ENCODE measurements at regions not wholly inside any gene's neighbourhood (a gene's known extent, or its start where the extent isn't known, plus 50 kb on each side); places are given as distances from the start of the nearest gene placed in this dataset.

GRCh38 chr2:145088756-145089155 lies 568.8 kb upstream of the ZEB2 start:
- DNase-seq, result no peak
- no peak overlapping the region for H3K27ac ChIP-seq
- H3K4me1 ChIP-seq, result no peaks in the 10 kb centered on the region
- no peaks in the 10 kb centered on the region for H3K9me3 ChIP-seq
- H3K4me3 ChIP-seq (replicated peaks in 1 of 3), result no peak overlapping the region
- no peak for TF ChIP-seq POLR2A (IDR thresholded peaks at IDR 0.05)
- TF ChIP-seq CTCF (IDR thresholded peaks at IDR 0.05), result no peak
- H3K27me3 ChIP-seq, result no peaks in the 10 kb centered on the region
- whole genome bisulfite sequencing, 2 donors, result 92 to 93% methylated on average over 2 of the region's 2 CpGs
- no peaks in the 10 kb centered on the region for H3K36me3 ChIP-seq
- intact Hi-C loops (cut with DNase I), result no loop called here

GRCh38 chr2:145086910-145087309 lies 567.0 kb upstream of the ZEB2 start:
- Histone ChIP-seq H3K27me3 (no peaks in the 10 kb centered on the region), H3K9me3 (no peaks in the 10 kb centered on the region), H3K27ac (no peak overlapping the region), H3K36me3 (no peaks in the 10 kb centered on the region), H3K4me1 (no peaks in the 10 kb centered on the region), H3K4me3 (replicated peaks in 1 of 3) (no peak overlapping the region)
- WGBS, 2 donors, result 63 to 69% methylated on average over 3 of the region's 3 CpGs
- DNase-seq, result no peak
- TF ChIP-seq CTCF (IDR thresholded peaks at IDR 0.05) (no peak), POLR2A (IDR thresholded peaks at IDR 0.05) (no peak)
- intact Hi-C loops (cut with DNase I), result no loop called here

- no peak for DNase-seq
- no peaks in the 10 kb centered on the region for H3K9me3 ChIP-seq
- H3K4me1 ChIP-seq, result no peaks in the 10 kb centered on the region
- 70 to 73% methylated on average over 3 of the region's 3 CpGs for WGBS, 2 donors
- H3K36me3 ChIP-seq, result no peaks in the 10 kb centered on the region
- intact Hi-C loops (cut with DNase I), result no loop called here
- no peak overlapping the region for H3K27ac ChIP-seq
- H3K4me3 ChIP-seq (replicated peaks in 1 of 3), result no peak overlapping the region
- no peaks in the 10 kb centered on the region for H3K27me3 ChIP-seq
- TF ChIP-seq POLR2A (IDR thresholded peaks at IDR 0.05) (no peak), CTCF (IDR thresholded peaks at IDR 0.05) (no peak)
Observed at GRCh38 chr2:145085612-145086011, 565.7 kb upstream of the ZEB2 start.

GRCh38 chr2:145080426-145080825 lies 560.5 kb upstream of the ZEB2 start:
- Histone ChIP-seq H3K27me3 (no peaks in the 10 kb centered on the region), H3K27ac (no peak overlapping the region), H3K4me3 (replicated peaks in 1 of 3) (no peak overlapping the region), H3K9me3 (no peaks in the 10 kb centered on the region), H3K36me3 (no peaks in the 10 kb centered on the region), H3K4me1 (no peaks in the 10 kb centered on the region)
- intact Hi-C loops (cut with DNase I), result no loop called here
- DNase-seq, result no peak
- no peak for TF ChIP-seq CTCF (IDR thresholded peaks at IDR 0.05)
- TF ChIP-seq POLR2A (IDR thresholded peaks at IDR 0.05), result no peak
- WGBS, 2 donors, result 63 to 81% methylated on average over 1 of the region's 1 CpG

GRCh38 chr2:145079641-145080040 lies 559.7 kb upstream of the ZEB2 start:
- H3K9me3 ChIP-seq, result no peaks in the 10 kb centered on the region
- 88 to 93% methylated on average over 1 of the region's 1 CpG for WGBS, 2 donors
- TF ChIP-seq POLR2A (IDR thresholded peaks at IDR 0.05), result no peak
- TF ChIP-seq CTCF (IDR thresholded peaks at IDR 0.05), result no peak
- no peak overlapping the region for H3K27ac ChIP-seq
- H3K4me3 ChIP-seq (replicated peaks in 1 of 3), result no peak overlapping the region
- no peak for DNase-seq
- intact Hi-C loops (cut with DNase I), result no loop called here
- no peaks in the 10 kb centered on the region for H3K27me3 ChIP-seq
- no peaks in the 10 kb centered on the region for H3K36me3 ChIP-seq
- H3K4me1 ChIP-seq, result no peaks in the 10 kb centered on the region
